SKM-1 treated with dmso at 0.1 percent for 144 hours (cell line): ENCODE measurements at regions not wholly inside any gene's neighbourhood (a gene's known extent, or its start where the extent isn't known, plus 50 kb on each side); places are given as distances from the start of the nearest gene placed in this dataset.
"Not testable (repeated sequence)": the region's sequence is repeated elsewhere in the genome, so short reads cannot be mapped to it uniquely, and the experiment has no call there.

Experiments
- DNase-seq: peaks from one replicate; lab custom pipeline; 2025; ENCODE audit not compliant: unreplicated experiment; lab: John Stamatoyannopoulos, UW

DNA sequence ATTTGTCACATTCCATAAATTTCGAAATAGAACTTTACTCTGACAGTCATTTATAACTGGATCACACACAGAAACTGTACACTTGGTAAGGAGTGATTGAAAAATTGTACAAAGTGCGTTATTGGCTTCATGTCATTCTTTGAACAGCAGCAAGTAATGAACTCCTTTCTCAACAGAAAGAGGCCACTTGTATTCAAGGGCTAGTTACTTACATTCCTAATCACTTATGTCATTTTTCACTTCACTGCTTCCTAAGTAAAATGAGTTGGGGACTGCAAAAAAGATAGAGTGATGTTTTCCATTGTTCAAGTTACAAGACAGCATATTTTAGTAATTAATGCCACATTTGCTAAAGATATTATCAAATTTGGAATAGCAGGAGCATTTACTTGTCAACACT lies 893.2 kb downstream of the DTWD2 start:
- DNase-seq = no peak

DNA sequence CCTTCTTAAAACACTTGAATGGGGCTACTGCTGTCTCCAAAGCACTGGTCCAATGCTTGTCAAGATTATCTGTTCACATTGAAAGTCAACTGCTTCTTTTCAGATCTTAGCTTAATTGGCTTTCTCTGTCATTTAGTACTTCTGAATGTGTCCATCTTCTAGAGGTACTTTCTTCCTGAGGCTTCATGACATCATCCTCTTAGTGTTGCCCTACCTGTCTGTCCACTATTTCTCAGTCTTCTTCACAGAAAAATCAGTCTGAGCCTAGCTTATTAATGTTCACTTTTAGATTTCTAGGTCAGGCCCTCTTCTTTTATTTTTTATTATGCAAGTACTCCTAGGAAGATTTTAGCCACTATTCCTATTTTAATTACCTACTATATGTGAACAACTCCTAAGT lies 899.9 kb downstream of the DTWD2 start:
- no peak for DNase-seq

DNA sequence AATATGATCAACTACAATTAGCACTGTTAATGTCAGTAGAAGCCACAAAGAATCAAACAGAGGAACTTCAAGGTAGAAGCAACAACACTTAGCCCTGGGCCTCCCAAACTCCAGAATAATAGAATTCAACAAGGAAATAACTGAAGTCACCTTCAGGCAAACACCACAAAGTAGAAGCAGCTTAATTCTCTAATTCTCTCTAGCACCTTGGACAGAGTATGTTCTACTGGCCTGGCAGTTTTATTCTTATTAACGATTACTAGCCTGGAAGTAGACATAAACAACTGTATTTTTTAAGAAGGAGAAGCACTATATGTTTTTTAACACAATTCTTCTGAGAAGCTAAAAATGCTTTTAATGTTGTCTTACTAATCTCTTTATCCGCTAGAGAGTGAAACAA lies 911.9 kb downstream of the DTWD2 start:
- DNase-seq = no peak

DNA sequence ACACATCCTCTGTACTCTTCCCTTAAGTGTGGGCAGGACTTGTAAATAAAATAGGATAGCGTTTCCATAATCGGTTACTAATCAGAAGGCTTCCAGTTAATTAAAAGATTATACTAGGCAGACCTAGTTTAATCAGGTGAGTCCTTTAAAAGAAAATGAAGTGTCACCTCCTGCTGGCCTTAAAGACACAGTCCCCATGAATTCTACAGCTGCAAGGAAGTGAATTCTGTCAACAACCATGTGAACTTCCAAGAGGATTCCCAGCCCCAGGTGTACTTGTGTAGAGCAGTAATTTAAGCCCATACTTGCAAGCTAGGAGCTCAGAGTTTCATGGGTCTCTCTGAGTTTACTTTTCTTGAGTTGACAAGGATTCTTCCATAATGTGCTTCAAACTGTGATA lies 918.3 kb downstream of the DTWD2 start:
- DNase-seq = no peak

DNA sequence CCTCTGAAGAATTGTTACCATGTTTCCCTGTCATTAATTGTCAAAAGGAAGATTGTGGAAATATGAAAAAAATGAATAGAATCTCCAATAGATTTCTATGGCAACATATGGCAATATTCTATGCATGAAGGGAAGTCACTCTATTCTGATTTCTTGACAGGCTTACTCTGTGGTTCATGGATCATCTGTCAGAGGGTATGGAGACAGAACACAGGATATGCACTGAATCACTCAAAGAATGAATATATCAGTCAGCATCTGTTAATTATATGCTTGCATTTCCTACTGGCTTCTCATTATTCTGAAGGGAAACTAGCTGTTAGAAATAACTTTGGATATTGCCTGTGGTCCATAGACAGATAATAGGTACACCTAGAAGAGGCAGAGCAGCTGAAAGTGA lies 918.9 kb downstream of the DTWD2 start:
- no peak for DNase-seq

DNA sequence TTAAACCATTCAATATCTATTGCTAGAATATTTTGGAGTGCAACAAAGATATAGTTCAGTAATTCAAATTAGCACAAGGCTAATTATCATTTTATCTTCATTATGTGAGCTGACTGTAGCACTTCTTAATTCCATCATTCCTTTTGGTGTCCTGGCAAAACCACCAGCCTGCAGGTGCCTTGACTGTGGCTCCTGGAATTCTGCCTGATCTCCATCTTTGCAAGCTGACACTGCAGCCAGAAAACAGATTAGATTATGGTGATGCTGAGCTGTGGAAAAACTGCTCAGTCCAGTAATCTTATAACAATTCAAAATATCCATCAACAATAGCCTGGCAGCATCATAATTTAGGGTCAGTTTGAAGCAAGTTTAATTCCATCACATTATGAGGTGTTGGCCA lies 919.5 kb downstream of the DTWD2 start:
- DNase-seq = no peak

DNA sequence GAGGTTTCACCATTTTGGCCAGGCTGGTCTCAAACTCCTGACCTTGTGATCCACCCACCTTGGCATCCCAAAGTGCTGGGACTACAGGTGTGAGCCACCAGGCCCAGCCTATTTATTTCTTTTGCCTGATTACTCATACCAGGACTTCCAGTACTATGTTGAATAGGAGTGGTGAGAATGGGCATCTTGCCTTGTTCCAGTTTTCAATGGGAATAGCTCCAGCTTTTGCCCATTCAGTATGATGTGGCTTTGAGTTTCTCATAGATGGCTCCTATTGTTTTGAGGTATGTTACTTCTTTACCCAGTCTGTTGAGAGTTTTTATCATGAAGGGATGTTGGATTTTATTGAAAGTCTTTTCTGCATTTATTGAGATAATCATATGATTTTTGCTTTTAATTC lies 924.5 kb downstream of the DTWD2 start:
- not testable (repeated sequence) for DNase-seq

DNA sequence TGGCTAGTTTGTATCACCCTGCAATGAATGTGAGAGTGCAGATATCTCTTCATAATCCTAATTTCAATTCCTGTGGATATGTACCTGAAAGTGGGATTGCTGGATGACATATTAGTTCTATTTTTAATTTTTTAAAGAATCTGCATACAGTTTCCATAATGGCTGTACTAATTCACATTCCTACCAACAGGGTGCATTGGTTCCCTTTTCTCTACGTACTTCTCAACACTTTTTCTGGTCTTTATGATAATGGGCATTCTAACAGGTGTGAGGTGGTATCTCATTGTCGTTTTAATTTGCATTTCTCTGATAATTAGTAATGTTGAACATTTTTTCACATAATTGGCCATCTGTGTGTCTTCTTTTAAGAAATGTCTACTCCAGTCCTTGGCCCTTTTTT lies 927.5 kb downstream of the DTWD2 start:
- DNase-seq = no peak

DNA sequence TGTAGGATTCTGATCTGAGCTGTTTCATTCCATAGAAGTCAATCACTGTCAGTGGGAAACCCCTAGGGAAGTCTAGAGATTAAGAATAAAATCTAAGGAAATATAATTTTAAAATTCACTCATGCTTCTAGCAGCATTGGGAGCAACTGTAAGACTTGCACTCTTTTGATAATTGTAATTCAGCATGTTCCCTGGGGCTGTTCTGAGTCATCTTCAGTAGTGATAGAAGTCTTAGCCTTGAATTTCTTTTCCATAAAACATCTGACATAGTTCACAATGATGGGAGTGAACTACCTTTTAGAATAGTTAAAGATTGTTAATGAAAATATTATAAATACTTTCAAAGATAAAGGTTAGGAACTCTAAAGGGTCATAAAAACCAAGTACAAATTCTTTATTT lies 935.8 kb downstream of the DTWD2 start:
- DNase-seq = no peak

DNA sequence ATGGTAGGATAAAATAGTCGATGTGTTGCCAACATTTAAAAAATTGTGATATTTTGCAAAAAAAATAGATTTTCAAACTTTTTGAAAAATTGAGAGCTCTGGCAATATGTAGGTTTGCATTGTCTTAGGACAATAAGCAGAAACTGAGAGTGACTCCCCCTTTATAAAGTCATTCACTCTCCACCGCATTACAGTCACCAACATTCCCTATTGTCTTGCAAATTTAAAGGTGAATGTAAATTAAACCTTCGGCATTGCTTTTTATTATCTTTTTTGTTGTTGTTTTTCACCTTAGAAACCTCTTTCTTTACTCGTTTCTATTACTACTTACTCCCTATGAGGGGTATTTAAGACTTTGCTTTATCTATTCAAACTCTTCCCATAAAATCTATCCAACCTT lies 944.2 kb downstream of the DTWD2 start:
- no peak for DNase-seq

DNA sequence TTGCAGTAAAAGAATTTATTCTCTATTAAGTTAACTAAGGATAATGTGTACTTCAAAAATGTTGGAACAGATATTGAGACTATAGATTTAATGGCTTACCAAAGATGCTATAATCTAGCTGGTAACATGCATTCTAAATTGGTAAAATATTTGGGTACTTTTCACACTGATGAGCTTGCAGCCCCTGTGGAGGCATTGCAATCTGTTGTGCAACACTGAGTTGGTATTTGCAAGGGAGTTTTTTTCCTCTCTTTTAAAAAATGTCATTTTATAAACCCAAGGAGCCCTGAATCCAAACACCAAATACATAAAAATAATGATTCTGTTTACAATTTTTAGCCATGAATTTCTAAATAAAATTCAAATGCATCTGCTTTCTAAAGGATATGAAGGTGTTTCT lies 944.8 kb downstream of the DTWD2 start:
- no peak for DNase-seq

DNA sequence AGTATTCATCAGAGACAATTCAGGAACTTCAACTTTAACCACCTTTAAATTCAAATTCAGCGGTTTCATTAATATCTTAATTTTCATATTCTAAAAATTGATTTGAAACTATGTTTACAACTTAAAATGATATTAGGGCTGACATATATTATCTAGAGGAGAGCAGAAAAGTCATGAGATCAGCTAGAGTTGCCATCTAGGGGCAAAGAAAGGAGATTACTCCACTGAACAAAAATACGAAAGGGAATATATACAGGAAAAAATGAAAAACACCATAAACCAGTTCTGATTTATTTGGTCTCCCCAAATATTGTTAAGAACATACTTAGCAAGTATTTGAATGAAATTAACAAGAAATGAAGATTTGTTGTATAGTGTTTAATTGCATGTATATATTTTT lies 946.3 kb downstream of the DTWD2 start:
- no peak for DNase-seq

DNA sequence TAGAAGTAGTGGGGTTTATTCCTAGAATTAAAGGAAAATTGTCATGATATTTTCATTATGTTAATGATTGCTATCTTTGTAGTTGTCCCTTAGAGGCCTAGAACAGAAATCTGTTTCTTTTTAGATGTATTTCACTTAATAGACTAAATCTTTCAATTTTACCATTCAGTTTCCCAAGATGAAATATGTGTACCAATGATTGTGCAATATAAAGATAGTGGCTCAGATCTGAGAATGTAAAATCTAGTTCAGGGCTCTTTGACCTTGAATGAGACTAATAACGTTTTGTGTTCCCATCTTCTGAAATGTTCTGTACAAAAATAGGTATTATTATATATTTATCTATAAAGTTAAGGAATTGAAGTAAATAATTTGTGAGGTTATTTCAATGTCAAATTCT lies 947.9 kb downstream of the DTWD2 start:
- no peak for DNase-seq

DNA sequence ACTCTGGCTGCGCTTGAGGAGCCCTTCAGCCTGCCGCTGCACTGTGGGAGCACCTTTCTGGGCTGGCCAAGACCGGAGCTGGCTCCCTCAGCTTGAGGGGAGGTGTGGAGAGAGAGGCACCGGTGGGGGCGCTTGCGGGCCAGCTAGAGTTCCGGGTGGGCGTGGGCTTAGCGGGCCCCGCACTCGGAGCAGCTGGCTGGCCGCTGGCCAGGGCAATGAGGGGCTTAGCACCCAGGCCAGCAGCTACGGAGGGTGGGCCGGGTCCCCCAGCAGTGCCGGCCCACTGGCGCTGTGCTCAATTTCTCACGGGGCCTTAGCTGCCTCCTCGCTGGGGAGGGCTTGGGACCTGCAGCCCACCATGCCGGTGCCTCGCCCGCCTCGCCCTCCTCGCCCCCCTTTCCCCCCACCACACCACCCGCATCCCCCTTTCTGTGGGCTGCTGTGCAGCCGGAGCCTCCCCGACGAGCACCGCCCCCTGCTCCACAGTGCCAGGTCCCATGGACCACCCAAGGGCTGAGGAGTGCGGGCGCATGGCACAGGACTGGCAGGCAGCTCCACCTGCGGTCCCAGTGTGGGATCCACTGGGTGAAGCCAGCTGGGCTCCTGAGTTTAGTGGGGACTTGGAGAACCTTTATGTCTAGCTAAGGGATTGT lies 954.5 kb downstream of the DTWD2 start:
- DNase-seq = no peak

DNA sequence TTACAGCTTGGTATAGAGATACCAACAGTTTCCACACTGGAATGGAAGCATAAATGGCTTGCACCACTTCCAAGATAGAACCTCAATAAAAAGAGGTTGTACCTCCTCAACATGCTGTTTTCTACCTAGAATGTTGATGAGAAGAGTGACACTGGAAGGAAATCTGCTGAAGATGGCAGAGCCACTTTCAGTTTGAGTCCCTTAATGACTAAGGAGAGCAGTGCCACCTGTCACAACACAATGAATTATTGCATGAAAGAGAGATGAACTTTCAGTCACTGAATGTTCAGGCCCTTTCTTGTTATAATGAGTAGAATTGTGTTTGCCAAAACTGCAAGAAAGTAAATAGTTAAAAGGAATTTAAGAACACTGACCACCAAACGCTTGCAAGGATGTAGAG lies 958.5 kb downstream of the DTWD2 start:
- DNase-seq = no peak

DNA sequence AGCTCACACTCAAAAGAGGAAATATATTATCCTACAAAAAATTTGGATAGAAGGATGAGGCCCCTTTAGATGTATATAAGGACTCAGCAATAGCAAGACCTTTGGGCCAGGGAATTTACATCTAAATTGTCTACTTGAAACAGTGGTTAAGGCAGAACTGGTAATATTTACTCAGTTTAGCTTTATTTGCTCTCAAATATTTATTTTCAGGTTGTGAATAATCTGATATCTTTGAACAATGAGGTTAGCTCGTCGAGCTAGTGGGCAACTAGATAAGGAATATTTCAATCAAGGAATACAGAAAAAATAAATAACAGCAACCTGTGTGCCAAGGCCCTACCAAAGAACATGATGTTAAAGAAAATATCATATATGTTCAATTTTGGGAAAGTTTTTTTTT lies 966.3 kb downstream of the DTWD2 start:
- DNase-seq = no peak

DNA sequence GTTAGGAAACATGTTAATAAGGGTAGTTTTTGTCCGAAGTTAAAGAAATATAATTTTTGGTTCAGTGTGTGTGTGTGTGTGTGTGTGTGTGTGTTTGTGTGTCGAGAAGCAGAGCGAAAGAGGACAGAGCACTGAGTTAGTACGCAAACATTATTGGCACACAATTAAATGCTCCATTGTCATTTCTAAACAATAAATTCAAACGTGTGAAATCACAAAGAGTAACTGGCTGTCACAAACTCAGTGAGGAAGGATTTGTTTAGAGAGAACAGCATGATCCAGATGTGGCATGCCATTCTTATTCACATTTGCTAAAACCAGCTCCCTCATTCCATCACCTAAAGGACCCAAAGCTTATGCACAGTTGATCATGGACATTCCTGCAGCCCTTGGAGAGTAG lies 970.8 kb downstream of the DTWD2 start:
- DNase-seq = no peak

DNA sequence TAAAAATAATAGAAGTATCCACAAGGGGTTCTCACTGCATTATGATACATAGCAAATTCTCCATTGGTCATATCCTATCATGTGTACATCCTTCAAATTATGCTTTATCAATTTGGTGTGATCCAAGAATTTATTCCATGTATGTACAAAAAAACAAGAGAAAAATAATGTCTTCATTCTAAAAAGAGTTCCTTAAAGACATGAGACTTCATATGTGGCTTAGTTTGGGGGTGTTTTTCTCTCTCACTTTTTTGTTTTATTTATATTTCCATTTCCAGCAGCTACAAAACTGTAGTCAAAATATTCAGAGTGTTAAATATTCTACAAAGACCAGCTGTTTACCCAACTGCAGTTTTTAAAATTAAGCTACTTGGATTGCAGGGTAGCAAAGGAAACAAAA lies 972.0 kb downstream of the DTWD2 start:
- no peak for DNase-seq

DNA sequence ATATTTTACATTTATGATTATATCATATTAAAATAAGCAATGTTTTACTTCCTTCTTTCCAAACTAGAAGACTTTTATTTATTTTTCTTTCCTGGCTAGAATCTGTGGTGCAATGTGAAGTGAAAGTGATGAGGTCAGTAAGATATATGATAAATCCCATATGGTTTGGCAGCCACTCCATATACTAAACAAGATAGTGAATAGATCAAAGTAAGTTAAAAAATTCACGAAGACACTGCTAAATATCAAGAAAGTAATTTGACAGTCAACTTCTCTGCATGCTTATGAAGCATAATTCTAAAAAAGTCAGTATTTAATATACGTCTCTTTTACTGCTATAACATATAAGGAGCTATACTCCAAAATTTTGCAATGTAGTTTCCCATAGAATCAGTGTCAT lies 972.8 kb downstream of the DTWD2 start:
- DNase-seq = no peak

DNA sequence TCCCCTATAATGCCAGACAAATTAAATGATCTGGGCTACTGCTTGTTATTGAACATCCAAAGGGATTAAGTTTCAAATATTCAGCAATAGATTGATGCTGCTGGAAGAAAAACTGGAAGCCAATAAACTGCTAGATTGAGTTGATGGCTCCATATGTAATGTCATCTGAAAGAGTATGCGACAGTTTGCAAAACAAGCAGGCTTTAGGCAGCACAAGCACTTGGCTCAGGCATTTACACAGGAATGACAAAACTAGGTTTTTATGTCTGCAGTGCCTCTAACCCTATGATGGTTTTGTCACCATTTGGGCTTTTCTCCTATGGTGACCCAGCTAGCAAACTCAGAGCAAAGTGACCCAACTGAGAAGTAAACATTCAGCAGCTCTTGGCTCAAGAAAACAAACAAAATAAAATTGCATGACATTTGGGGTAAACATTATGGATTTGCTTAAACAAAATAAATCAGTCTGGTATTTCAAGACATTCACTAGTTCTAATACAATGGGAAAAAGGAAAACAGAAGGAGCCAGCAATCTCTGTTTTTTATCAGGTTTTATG lies 978.5 kb downstream of the DTWD2 start:
- no peak for DNase-seq

DNA sequence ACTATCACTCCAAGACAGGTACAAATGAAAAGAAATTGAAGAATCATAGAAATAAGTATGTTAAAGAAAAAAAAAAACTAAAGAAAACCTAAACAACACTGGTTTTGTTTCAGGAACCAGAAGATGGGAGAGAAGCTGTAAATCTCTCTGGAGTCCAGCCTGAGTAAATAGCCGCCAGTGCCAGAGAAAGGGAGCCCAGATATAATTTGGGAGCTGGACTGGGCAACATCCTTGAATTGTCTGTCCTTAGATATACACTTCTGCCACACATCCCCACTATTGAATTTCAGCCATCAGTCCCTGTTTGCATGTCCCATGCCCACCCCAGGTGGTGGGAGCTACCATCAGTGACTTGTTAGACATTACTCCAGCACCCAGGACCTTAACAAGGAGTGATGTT lies 979.6 kb downstream of the DTWD2 start:
- no peak for DNase-seq

DNA sequence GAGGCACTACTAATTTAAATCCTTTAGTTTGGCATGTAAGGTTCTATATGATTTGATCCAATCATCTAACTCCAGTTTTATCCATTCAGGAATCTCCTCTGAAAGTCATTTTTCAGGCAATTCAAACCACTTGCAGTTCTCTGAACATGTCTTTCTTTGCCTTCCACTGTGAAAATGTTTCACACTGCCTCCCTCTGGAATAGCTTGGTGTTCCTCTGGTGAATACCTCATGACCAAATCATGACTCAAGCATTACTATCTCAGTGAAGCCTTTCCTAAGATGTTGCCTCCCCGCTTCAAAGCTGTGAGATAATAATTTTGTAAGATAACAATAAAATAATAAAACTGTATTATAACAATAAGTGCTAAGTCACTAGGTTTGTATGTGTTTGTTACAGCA lies 981.1 kb downstream of the DTWD2 start:
- no peak for DNase-seq

DNA sequence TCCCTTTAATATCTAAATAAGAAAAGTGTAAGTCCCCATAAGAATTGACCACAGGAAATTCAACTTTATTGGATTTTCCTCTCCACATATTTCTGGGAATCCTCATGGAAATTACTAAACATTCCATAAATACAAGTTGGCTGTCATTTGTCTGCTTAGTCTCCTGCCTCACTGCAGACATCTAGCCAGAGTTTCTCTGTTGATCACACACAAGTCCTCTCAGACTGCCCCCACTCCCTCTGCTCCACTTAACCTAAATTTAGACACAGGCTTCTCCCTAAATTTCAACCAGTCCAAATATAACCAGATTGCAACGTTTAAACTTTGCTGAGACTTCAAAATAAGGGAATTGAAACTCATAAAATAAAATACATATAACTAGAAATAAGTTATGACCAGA lies 982.1 kb downstream of the DTWD2 start:
- DNase-seq = no peak
